A673 (cell line): ENCODE measurements at regions not wholly inside any gene's neighbourhood (a gene's known extent, or its start where the extent isn't known, plus 50 kb on each side); places are given as distances from the start of the nearest gene placed in this dataset.

Source experiments
- BruUV-seq: library from RNA; stranded (reverse); fragments of 400-500 nt; replicated peaks from 2 replicates; lab custom pipeline; 2021; lab: Mats Ljungman, UMichigan
- CTCF ChIA-PET: fragments of 300-600 bp; sonication (Branson Sonifier 250); formaldehyde crosslinking; loops from one replicate; lab custom pipeline; 2022; ENCODE audit warnings: antibody characterized with exemption; lab: Charles Lee
- POLR2A ChIA-PET: fragments of 300-600 bp; sonication (Branson Sonifier 250); formaldehyde crosslinking; loops from one replicate; lab custom pipeline; 2022; ENCODE audit warnings: antibody characterized with exemption; ENCODE audit not compliant: low non-redundant PET; lab: Charles Lee
- DNase-seq: peaks from one replicate; pipeline ENCODE4 v3.0.0-alpha.2; 2015; ENCODE audit warnings: low spot score
- H3K27ac ChIP-seq: fragments of 200-600 bp; sonication (generic); 2 replicates; pipeline ENCODE4 v1.5.1; 2016; ENCODE audit warnings: mixed run types, low read depth, mild to moderate bottlenecking, mixed read lengths, antibody characterized with exemption, low read length; ENCODE audit not compliant: poor library complexity, severe bottlenecking
- H3K27me3 ChIP-seq: fragments of 200-600 bp; sonication (generic); replicated peaks from 2 replicates; pipeline ENCODE4 v1.6.1; 2017; ENCODE audit warnings: mixed run types, low read depth, mild to moderate bottlenecking, mixed read lengths, antibody characterized with exemption, low read length; ENCODE audit not compliant: insufficient read depth, poor library complexity
- H3K36me3 ChIP-seq: fragments of 200-600 bp; sonication (generic); 2 replicates; pipeline ENCODE4 v1.6.1; 2016; ENCODE audit warnings: mixed run types, mild to moderate bottlenecking, mixed read lengths, antibody characterized with exemption, low read length; ENCODE audit not compliant: insufficient read depth, poor library complexity, severe bottlenecking
- H3K4me1 ChIP-seq: fragments of 200-600 bp; sonication (generic); 2 replicates; pipeline ENCODE4 v1.6.1; 2017; ENCODE audit warnings: mixed run types, mild to moderate bottlenecking, mixed read lengths, antibody characterized with exemption, low read length; ENCODE audit not compliant: insufficient read depth, poor library complexity, severe bottlenecking
- H3K4me3 ChIP-seq: fragments of 200-600 bp; sonication (generic); 2 replicates; pipeline ENCODE4 v1.5.1; 2016; ENCODE audit warnings: low read depth, mixed run types, mild to moderate bottlenecking, mixed read lengths, low read length; ENCODE audit not compliant: poor library complexity, severe bottlenecking
- H3K9me3 ChIP-seq: fragments of 200-600 bp; sonication (generic); 2 replicates; pipeline ENCODE4 v1.6.1; 2016; ENCODE audit warnings: mixed run types, low read depth, mild to moderate bottlenecking, mixed read lengths, antibody characterized with exemption, low read length; ENCODE audit not compliant: poor library complexity, severe bottlenecking
- EZH2 ChIP-seq: fragments of 200-600 bp; sonication (generic); IDR thresholded peaks from 2 replicates; pipeline ENCODE4 v1.6.1; 2017; ENCODE audit warnings: borderline replicate concordance, low read depth, mild to moderate bottlenecking, mixed read lengths, antibody characterized with exemption, low read length; ENCODE audit not compliant: poor library complexity, severe bottlenecking
- intact Hi-C: fragments of 100-400 bp; cut with micrococcal nuclease; formaldehyde crosslinking; loops from one replicate; pipeline ENCODE4 v1.10.0; 2022; ENCODE audit not compliant: unreplicated experiment
- TF ChIP-seq, protein P1 (sequence below): fragments of 300-800, 200-600 bp; sonication (generic); conservative IDR thresholded peaks from 2 replicates; pipeline ENCODE4 v1.5.1; 2017; ENCODE audit warnings: low read depth, mild to moderate bottlenecking, antibody characterized with exemption, low read length, moderate library complexity, mixed read lengths

DNA sequence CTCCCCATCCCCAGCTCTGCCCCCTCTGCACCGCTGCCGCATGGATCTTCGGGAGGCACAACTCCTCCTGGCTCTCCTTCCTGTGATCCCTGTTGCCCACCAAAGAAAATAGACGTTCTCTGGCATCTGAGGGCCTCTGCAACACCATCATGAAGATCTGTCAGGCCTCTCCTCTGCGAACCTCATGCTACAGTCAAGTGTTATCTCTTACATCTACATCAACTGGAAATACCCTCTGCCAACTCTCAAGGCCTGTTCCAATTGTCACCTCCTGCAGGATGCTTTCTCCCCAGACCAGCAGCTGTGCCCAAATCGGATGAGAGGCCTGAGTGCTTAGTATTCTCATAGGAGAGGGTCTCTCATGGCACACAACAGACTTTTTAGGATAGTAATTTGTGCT lies 478.4 kb downstream of the BCL11A start:
- intact Hi-C loops = no loop called here
- Histone ChIP-seq H3K4me3 (no peak overlapping the region), H3K9me3 (no peaks in the 10 kb centered on the region), H3K4me1 (no peaks in the 10 kb centered on the region), H3K27ac (no peak overlapping the region), H3K36me3 (no peaks in the 10 kb centered on the region), H3K27me3 (peaks cover 18% of the 10 kb centered on the region)
- POLR2A ChIA-PET = no interaction called here
- no peak for DNase-seq
- TF ChIP-seq EZH2 = no peak
- TF ChIP-seq, protein P1, sequence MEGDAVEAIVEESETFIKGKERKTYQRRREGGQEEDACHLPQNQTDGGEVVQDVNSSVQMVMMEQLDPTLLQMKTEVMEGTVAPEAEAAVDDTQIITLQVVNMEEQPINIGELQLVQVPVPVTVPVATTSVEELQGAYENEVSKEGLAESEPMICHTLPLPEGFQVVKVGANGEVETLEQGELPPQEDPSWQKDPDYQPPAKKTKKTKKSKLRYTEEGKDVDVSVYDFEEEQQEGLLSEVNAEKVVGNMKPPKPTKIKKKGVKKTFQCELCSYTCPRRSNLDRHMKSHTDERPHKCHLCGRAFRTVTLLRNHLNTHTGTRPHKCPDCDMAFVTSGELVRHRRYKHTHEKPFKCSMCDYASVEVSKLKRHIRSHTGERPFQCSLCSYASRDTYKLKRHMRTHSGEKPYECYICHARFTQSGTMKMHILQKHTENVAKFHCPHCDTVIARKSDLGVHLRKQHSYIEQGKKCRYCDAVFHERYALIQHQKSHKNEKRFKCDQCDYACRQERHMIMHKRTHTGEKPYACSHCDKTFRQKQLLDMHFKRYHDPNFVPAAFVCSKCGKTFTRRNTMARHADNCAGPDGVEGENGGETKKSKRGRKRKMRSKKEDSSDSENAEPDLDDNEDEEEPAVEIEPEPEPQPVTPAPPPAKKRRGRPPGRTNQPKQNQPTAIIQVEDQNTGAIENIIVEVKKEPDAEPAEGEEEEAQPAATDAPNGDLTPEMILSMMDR = no peak
- CTCF ChIA-PET = no interaction called here
- no TSS peak for BruUV-seq

DNA sequence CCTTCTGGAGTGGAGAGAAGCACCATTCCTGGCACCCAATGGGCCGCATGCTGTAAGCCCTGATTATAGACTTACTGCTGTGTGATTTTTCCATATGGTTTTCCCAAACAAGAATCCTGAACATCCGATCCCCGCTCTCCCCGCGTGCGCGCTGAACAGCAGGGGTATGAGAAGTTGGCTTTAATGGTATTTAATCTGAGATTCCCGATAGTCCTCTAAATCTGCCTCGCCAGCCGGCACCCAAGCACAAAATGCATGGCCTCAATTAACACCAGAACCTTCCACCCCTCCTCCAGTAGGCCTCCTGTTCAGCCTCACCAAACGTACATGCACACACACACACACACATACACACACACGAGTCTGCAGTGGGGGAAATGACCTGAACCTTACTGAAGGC lies 480.3 kb downstream of the BCL11A start:
- DNase-seq = no peak
- Histone ChIP-seq H3K27me3 (peaks cover 33% of the 10 kb centered on the region), H3K9me3 (no peaks in the 10 kb centered on the region), H3K36me3 (no peaks in the 10 kb centered on the region), H3K4me1 (no peaks in the 10 kb centered on the region), H3K27ac (no peak overlapping the region), H3K4me3 (no peak overlapping the region)
- BruUV-seq = no TSS peak
- TF ChIP-seq, protein P1 = no peak
- no peak for TF ChIP-seq EZH2
- CTCF ChIA-PET = no interaction called here
- intact Hi-C loops = no loop called here
- POLR2A ChIA-PET = no interaction called here

DNA sequence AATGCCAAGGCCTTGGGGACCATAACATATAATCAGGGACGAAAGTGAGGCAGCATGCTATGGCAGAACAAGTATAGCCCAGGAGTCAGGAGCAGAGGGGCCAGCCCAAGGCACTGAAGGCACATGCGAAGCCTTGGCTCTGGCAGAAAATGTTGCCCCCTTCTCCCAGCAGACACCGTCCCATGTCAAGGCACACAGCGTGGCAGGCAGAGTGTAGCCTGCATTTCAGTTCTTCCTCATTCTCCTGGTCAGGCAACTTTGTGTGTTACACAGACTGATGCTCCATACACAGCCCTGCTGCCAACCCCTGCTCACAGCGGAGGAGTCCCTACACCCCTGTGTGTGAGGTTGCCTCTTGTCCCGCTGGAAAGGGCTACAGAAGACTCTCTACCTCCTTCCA lies 480.8 kb downstream of the BCL11A start:
- no TSS peak for BruUV-seq
- Histone ChIP-seq H3K27ac (no peak overlapping the region), H3K4me1 (no peaks in the 10 kb centered on the region), H3K36me3 (no peaks in the 10 kb centered on the region), H3K9me3 (no peaks in the 10 kb centered on the region), H3K27me3 (peaks cover 33% of the 10 kb centered on the region), H3K4me3 (no peak overlapping the region)
- ChIA-PET CTCF (no interaction called here), POLR2A (no interaction called here)
- no peak for DNase-seq
- intact Hi-C loops = no loop called here
- TF ChIP-seq, protein P1 = no peak
- TF ChIP-seq EZH2 = no peak
